ENCODE measurements at regions not wholly inside any gene's neighbourhood (a gene's known extent, or its start where the extent isn't known, plus 50 kb on each side); places are given as distances from the start of the nearest gene placed in this dataset.

DNA sequence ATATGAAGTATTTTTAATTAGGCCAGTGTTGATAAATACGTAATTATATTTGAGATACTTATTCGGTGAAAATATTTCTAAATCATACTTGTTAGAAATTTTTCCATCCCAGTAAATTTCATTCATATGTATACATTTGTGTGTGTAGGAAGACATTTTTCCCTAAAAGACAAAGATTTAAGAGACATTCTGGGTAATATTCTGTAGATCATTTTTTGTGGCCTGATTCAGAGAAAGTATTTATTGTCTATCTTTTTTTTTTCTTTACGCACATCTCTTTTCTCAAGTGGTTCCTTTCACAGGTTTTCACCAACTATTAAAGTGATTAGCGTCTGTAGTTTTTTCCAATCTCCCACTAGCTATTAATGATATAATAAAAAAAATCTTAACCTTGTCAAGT, 224.1 kb downstream of the MEF2C start:
- H2AFZ ChIP-seq (ENCODE audit: low read length), result no peak overlapping the region
- no peak overlapping the region for H3K4me3 ChIP-seq (replicated peaks in 1 of 4; ENCODE audit: control extremely low read depth in 1 of 4, insufficient read depth in 1 of 4, low read depth in 3 of 4, low read length in 4 of 4)
- H3K36me3 ChIP-seq (ENCODE audit: control insufficient read depth, insufficient read depth, low read length), result no peaks in the 10 kb centered on the region
- no peak overlapping the region for H3K27ac ChIP-seq (ENCODE audit: insufficient read depth, low read length)
- DNase-seq (ENCODE audit: low read depth in 2 of 2), result peak in 1 of 2 donors; percentile 3
- no peaks in the 10 kb centered on the region for H4K20me1 ChIP-seq (ENCODE audit: control insufficient read depth, extremely low read depth, insufficient read depth, low read length)
- TF ChIP-seq, protein P1, sequence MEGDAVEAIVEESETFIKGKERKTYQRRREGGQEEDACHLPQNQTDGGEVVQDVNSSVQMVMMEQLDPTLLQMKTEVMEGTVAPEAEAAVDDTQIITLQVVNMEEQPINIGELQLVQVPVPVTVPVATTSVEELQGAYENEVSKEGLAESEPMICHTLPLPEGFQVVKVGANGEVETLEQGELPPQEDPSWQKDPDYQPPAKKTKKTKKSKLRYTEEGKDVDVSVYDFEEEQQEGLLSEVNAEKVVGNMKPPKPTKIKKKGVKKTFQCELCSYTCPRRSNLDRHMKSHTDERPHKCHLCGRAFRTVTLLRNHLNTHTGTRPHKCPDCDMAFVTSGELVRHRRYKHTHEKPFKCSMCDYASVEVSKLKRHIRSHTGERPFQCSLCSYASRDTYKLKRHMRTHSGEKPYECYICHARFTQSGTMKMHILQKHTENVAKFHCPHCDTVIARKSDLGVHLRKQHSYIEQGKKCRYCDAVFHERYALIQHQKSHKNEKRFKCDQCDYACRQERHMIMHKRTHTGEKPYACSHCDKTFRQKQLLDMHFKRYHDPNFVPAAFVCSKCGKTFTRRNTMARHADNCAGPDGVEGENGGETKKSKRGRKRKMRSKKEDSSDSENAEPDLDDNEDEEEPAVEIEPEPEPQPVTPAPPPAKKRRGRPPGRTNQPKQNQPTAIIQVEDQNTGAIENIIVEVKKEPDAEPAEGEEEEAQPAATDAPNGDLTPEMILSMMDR (conservative IDR thresholded peaks at IDR 0.05 in 1 of 2, IDR thresholded peaks at IDR 0.05 in 1 of 2; ENCODE audit: low read depth in 1 of 2, low read length in 2 of 2), result no peak
- no peak for TF ChIP-seq EZH2 (IDR thresholded peaks at IDR 0.05; ENCODE audit: low read length, missing control alignments)
- H3K4me1 ChIP-seq (ENCODE audit: control insufficient read depth, extremely low read depth, insufficient read depth, low read length), result no peaks in the 10 kb centered on the region
- H3K79me2 ChIP-seq (ENCODE audit: control insufficient read depth, insufficient read depth, low read length), result no peaks in the 10 kb centered on the region
- H3K27me3 ChIP-seq (ENCODE audit: control insufficient read depth, insufficient read depth, low read length), result peaks cover 23% of the 10 kb centered on the region
- no peak overlapping the region for H3K4me2 ChIP-seq (ENCODE audit: extremely low read depth, insufficient read depth, low read length)
- H3K9ac ChIP-seq (ENCODE audit: insufficient read depth, low read length), result no peak overlapping the region
- H3K9me3 ChIP-seq (ENCODE audit: control insufficient read depth, insufficient read depth, low read depth, low read length), result no peaks in the 10 kb centered on the region

GRCh38 chr5:88657906-88658775, 224.8 kb downstream of the MEF2C start:
- Histone ChIP-seq H3K4me2 (ENCODE audit: extremely low read depth, insufficient read depth, low read length) (no peak overlapping the region), H2AFZ (ENCODE audit: low read length) (no peak overlapping the region)

DNA sequence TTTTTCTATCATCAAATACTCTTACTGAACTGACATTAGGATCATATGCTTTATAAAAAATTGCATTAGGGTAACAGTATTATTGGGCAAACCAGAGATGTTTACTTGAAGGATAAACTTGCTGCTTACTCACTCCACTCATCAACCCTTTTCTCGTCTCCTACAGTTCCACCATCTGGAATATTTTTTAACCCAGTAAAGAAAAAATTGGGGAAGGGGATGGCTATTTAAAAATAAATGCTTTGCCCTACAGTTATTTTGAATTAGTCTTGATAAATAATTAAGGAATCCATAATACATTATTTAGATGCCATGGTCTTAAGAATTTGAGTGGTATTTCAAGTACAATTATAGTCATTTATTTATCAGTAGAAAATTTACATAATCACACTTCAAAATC, 225.8 kb downstream of the MEF2C start:
- H3K4me2 ChIP-seq (ENCODE audit: extremely low read depth, insufficient read depth, low read length), result no peak overlapping the region

More at GRCh38 chr5:88657906-88658775, 224.8 kb downstream of the MEF2C start:
- H3K79me2 ChIP-seq (ENCODE audit: control insufficient read depth, insufficient read depth, low read length), result no peaks in the 10 kb centered on the region
- TF ChIP-seq EZH2 (IDR thresholded peaks at IDR 0.05; ENCODE audit: low read length, missing control alignments), result no peak
- TF ChIP-seq, protein P1 (conservative IDR thresholded peaks at IDR 0.05 in 1 of 2, IDR thresholded peaks at IDR 0.05 in 1 of 2; ENCODE audit: low read depth in 1 of 2, low read length in 2 of 2), result no peak
- no peak overlapping the region for H3K4me3 ChIP-seq (replicated peaks in 1 of 4; ENCODE audit: control extremely low read depth in 1 of 4, insufficient read depth in 1 of 4, low read depth in 3 of 4, low read length in 4 of 4)
- H3K4me1 ChIP-seq (ENCODE audit: control insufficient read depth, extremely low read depth, insufficient read depth, low read length), result no peaks in the 10 kb centered on the region
- no peak overlapping the region for H3K9ac ChIP-seq (ENCODE audit: insufficient read depth, low read length)
- no peak overlapping the region for H3K27ac ChIP-seq (ENCODE audit: insufficient read depth, low read length)
- H3K36me3 ChIP-seq (ENCODE audit: control insufficient read depth, insufficient read depth, low read length), result no peaks in the 10 kb centered on the region
- peak in 1 of 2 donors; percentile 17 for DNase-seq (ENCODE audit: low read depth in 2 of 2)
- no peaks in the 10 kb centered on the region for H4K20me1 ChIP-seq (ENCODE audit: control insufficient read depth, extremely low read depth, insufficient read depth, low read length)
- peaks cover 18% of the 10 kb centered on the region for H3K27me3 ChIP-seq (ENCODE audit: control insufficient read depth, insufficient read depth, low read length)
- H3K9me3 ChIP-seq (ENCODE audit: control insufficient read depth, insufficient read depth, low read depth, low read length), result no peaks in the 10 kb centered on the region

More for the DNA sequence above, 225.8 kb downstream of the MEF2C start:
- Histone ChIP-seq H2AFZ (ENCODE audit: low read length) (no peak overlapping the region), H3K4me1 (ENCODE audit: control insufficient read depth, extremely low read depth, insufficient read depth, low read length) (no peaks in the 10 kb centered on the region), H4K20me1 (ENCODE audit: control insufficient read depth, extremely low read depth, insufficient read depth, low read length) (no peaks in the 10 kb centered on the region), H3K4me3 (replicated peaks in 1 of 4; ENCODE audit: control extremely low read depth in 1 of 4, insufficient read depth in 1 of 4, low read depth in 3 of 4, low read length in 4 of 4) (no peak overlapping the region), H3K36me3 (ENCODE audit: control insufficient read depth, insufficient read depth, low read length) (no peaks in the 10 kb centered on the region), H3K27ac (ENCODE audit: insufficient read depth, low read length) (no peak overlapping the region), H3K9ac (ENCODE audit: insufficient read depth, low read length) (no peak overlapping the region), H3K79me2 (ENCODE audit: control insufficient read depth, insufficient read depth, low read length) (no peaks in the 10 kb centered on the region), H3K27me3 (ENCODE audit: control insufficient read depth, insufficient read depth, low read length) (peaks cover 15% of the 10 kb centered on the region), H3K9me3 (ENCODE audit: control insufficient read depth, insufficient read depth, low read depth, low read length) (no peaks in the 10 kb centered on the region)
- DNase-seq (ENCODE audit: low read depth in 2 of 2), result peak in 1 of 2 donors; percentile 14
- TF ChIP-seq, protein P1 (conservative IDR thresholded peaks at IDR 0.05 in 1 of 2, IDR thresholded peaks at IDR 0.05 in 1 of 2; ENCODE audit: low read depth in 1 of 2, low read length in 2 of 2), result no peak
- no peak for TF ChIP-seq EZH2 (IDR thresholded peaks at IDR 0.05; ENCODE audit: low read length, missing control alignments)

Data from fibroblast of lung (primary cell).